GM23338 (cell line): ENCODE measurements at regions not wholly inside any gene's neighbourhood (a gene's known extent, or its start where the extent isn't known, plus 50 kb on each side); places are given as distances from the start of the nearest gene placed in this dataset.

Experiments
- ATAC-seq: fragments of 200-7000 bp; cut with Tn5 transposase; 3 replicates; pipeline ENCODE4 v1.9.1; 2020
- DNase-seq: peaks from one replicate; pipeline ENCODE4 v3.0.0-alpha.2; 2015; ENCODE audit warnings: low spot score
- H2AFZ ChIP-seq: fragments of 200-600 bp; sonication (generic); 2 replicates; pipeline ENCODE4 v1.8.0; 2016; ENCODE audit warnings: antibody characterized with exemption, mild to moderate bottlenecking, moderate library complexity
- H3F3A ChIP-seq: fragments of 200-600 bp; sonication (generic); replicated peaks from 2 replicates; pipeline ENCODE4 v1.8.0; 2017; ENCODE audit warnings: antibody characterized with exemption, mixed run types, low read depth
- H3K27ac ChIP-seq: fragments of 200-600 bp; sonication (generic); 2 replicates; pipeline ENCODE4 v1.6.1; 2016; ENCODE audit warnings: low read depth
- H3K27me3 ChIP-seq: fragments of 200-600 bp; sonication (generic); 2 replicates; pipeline ENCODE4 v1.8.0; 2016; ENCODE audit warnings: mild to moderate bottlenecking, mixed run types, moderate library complexity; ENCODE audit not compliant: insufficient read depth
- H3K36me3 ChIP-seq: fragments of 200-600 bp; sonication (generic); 2 replicates; pipeline ENCODE4 v1.8.0; 2016; ENCODE audit warnings: mild to moderate bottlenecking; ENCODE audit not compliant: insufficient read depth
- H3K4me1 ChIP-seq: fragments of 200-600 bp; sonication (generic); 2 replicates; pipeline ENCODE4 v1.8.0; 2016; ENCODE audit warnings: mild to moderate bottlenecking, moderate library complexity; ENCODE audit not compliant: insufficient read depth
- H3K4me2 ChIP-seq: fragments of 200-600 bp; sonication (generic); 2 replicates; pipeline ENCODE4 v1.7.1; 2017; ENCODE audit warnings: mixed run types
- H3K4me3 ChIP-seq: fragments of 200-600 bp; sonication (generic); 2 replicates; pipeline ENCODE4 v1.6.1; 2016; ENCODE audit warnings: mixed run types
- H3K79me2 ChIP-seq: fragments of 200-600 bp; sonication (generic); replicated peaks from 2 replicates; pipeline ENCODE4 v1.8.0; 2017; ENCODE audit warnings: mild to moderate bottlenecking; ENCODE audit not compliant: insufficient read depth
- H3K9me2 ChIP-seq: fragments of 200-600 bp; sonication (generic); 2 replicates; pipeline ENCODE4 v1.8.0; 2017; ENCODE audit not compliant: insufficient read depth
- H4K20me1 ChIP-seq: fragments of 200-600 bp; sonication (generic); replicated peaks from 2 replicates; pipeline ENCODE4 v1.8.0; 2017; ENCODE audit warnings: mild to moderate bottlenecking; ENCODE audit not compliant: insufficient read depth
- H3K27ac Mint-ChIP-seq: 2 replicates; pipeline ENCODE4 v1.8.0; 2020; ENCODE audit warnings: inconsistent platforms, mild to moderate bottlenecking, moderate library complexity, mixed read lengths
- H3K27me3 Mint-ChIP-seq: 3 replicates; pipeline ENCODE4 v1.8.0; 2022; ENCODE audit warnings: low read depth, mild to moderate bottlenecking, moderate library complexity, mixed read lengths, inconsistent platforms; ENCODE audit not compliant: insufficient read depth, poor library complexity
- H3K36me3 Mint-ChIP-seq: 3 replicates; pipeline ENCODE4 v1.8.0; 2021; ENCODE audit warnings: low read depth, mild to moderate bottlenecking, inconsistent platforms, moderate library complexity, mixed read lengths
- H3K4me1 Mint-ChIP-seq: 3 replicates; pipeline ENCODE4 v1.8.0; 2020; ENCODE audit warnings: mild to moderate bottlenecking, inconsistent platforms, mixed read lengths
- H3K4me3 Mint-ChIP-seq: 3 replicates; pipeline ENCODE4 v1.8.0; 2021; ENCODE audit warnings: moderate library complexity, mild to moderate bottlenecking, inconsistent platforms, mixed read lengths
- H3K9me3 Mint-ChIP-seq: 3 replicates; pipeline ENCODE4 v1.8.0; 2020; ENCODE audit warnings: moderate library complexity, mild to moderate bottlenecking, inconsistent platforms, mixed read lengths
- CREB1 ChIP-seq: fragments of 250-450 bp; sonication (Bioruptor Pico); IDR thresholded peaks from 2 replicates; pipeline ENCODE4 v1.5.0; 2020; ENCODE audit warnings: low read depth, mild to moderate bottlenecking, moderate library complexity
- EZH2 ChIP-seq: fragments of 200-600 bp; sonication (generic); IDR thresholded peaks from one replicate; pipeline ENCODE4 v1.8.0; 2017; ENCODE audit warnings: antibody characterized with exemption, mild to moderate bottlenecking, low read depth; ENCODE audit not compliant: unreplicated experiment
- EZH2phosphoT487 ChIP-seq: fragments of 200-600 bp; sonication (generic); IDR thresholded peaks from one replicate; pipeline ENCODE4 v1.8.1; 2018; ENCODE audit warnings: antibody characterized with exemption; ENCODE audit not compliant: unreplicated experiment
- JUNB ChIP-seq: IDR thresholded peaks from one replicate; pipeline ENCODE4 v1.6.1; 2016; ENCODE audit warnings: antibody characterized with exemption; ENCODE audit not compliant: unreplicated experiment
- NANOG ChIP-seq: IDR thresholded peaks from 2 replicates; pipeline ENCODE4 v1.6.1; 2016; ENCODE audit warnings: antibody characterized with exemption, borderline replicate concordance
- POLR2AphosphoS5 ChIP-seq: IDR thresholded peaks from 2 replicates; pipeline ENCODE4 v1.6.1; 2016; ENCODE audit warnings: antibody characterized with exemption, low read depth
- STAT1 ChIP-seq: IDR thresholded peaks from one replicate; pipeline ENCODE4 v1.6.1; 2016; ENCODE audit warnings: antibody characterized with exemption; ENCODE audit not compliant: unreplicated experiment
- TF ChIP-seq, protein P1 (sequence below): IDR thresholded peaks from 2 replicates; pipeline ENCODE4 v1.6.1; 2016; ENCODE audit warnings: antibody characterized with exemption
- TF ChIP-seq, protein P2 (sequence below): IDR thresholded peaks from one replicate; pipeline ENCODE4 v1.6.1; 2018; ENCODE audit warnings: antibody characterized with exemption; ENCODE audit not compliant: unreplicated experiment
- TF ChIP-seq, protein P3 (sequence below), 2 experiments: fragments of 200-600 bp in 1 of 2; sonication (generic) in 1 of 2; conservative IDR thresholded peaks; 2 replicates each; pipeline versions ENCODE4 v1.5.1 to v1.6.1; 2016 to 2017; ENCODE audit warnings: antibody characterized with exemption in 2 of 2, low read depth in 2 of 2, mild to moderate bottlenecking in 2 of 2, moderate library complexity in 1 of 2

DNA sequence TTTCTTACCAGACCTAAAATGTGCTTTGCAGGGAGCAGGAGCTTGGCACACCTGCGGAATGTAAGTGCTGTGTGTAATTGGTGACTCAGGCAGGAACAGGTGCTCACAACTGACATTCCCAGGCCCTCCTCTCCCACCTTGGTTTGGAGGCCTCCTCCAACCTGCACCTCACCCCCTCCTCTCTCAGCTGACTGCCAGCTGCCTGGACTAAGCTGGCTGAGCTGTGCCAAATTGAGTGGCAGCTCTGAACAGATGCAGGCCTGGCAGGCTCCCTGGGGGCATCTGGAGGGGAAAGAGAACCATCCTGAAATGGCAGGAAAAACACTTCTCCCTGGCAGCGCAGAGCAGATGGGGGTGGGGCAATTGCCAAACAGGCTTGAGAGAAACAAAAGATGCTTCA lies 91.7 kb upstream of the PGBD5 start:
- Mint-ChIP-seq H3K9me3 (peaks cover 14% of the 10 kb centered on the region; the same call in 2 of the 3 replicates), H3K4me3 (no peak overlapping the region; the same call in 2 of the 3 replicates), H3K4me1 (peaks cover 52% of the 10 kb centered on the region), H3K36me3 (no peaks in the 10 kb centered on the region; the same call in 2 of the 3 replicates), H3K27me3 (peaks cover 4% of the 10 kb centered on the region), H3K27ac (no peak overlapping the region)
- no peaks in the 10 kb centered on the region for H3K36me3 ChIP-seq
- H2AFZ ChIP-seq: peak overlapping the region; percentile 24; the same call in 1 of the 2 replicates
- H3K4me1 ChIP-seq: peaks cover 20% of the 10 kb centered on the region
- peak; percentile 32 for DNase-seq
- H3K4me3 ChIP-seq: no peak overlapping the region
- H3K4me2 ChIP-seq: peak overlapping the region; percentile 41
- H3K9me2 ChIP-seq: no peaks in the 10 kb centered on the region
- no peak for TF ChIP-seq STAT1
- no peak for TF ChIP-seq JUNB
- TF ChIP-seq, protein P1, sequence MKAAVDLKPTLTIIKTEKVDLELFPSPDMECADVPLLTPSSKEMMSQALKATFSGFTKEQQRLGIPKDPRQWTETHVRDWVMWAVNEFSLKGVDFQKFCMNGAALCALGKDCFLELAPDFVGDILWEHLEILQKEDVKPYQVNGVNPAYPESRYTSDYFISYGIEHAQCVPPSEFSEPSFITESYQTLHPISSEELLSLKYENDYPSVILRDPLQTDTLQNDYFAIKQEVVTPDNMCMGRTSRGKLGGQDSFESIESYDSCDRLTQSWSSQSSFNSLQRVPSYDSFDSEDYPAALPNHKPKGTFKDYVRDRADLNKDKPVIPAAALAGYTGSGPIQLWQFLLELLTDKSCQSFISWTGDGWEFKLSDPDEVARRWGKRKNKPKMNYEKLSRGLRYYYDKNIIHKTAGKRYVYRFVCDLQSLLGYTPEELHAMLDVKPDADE: no peak
- no peak for TF ChIP-seq CREB1
- no peak for TF ChIP-seq NANOG
- TF ChIP-seq EZH2: no peak
- TF ChIP-seq, protein P2, sequence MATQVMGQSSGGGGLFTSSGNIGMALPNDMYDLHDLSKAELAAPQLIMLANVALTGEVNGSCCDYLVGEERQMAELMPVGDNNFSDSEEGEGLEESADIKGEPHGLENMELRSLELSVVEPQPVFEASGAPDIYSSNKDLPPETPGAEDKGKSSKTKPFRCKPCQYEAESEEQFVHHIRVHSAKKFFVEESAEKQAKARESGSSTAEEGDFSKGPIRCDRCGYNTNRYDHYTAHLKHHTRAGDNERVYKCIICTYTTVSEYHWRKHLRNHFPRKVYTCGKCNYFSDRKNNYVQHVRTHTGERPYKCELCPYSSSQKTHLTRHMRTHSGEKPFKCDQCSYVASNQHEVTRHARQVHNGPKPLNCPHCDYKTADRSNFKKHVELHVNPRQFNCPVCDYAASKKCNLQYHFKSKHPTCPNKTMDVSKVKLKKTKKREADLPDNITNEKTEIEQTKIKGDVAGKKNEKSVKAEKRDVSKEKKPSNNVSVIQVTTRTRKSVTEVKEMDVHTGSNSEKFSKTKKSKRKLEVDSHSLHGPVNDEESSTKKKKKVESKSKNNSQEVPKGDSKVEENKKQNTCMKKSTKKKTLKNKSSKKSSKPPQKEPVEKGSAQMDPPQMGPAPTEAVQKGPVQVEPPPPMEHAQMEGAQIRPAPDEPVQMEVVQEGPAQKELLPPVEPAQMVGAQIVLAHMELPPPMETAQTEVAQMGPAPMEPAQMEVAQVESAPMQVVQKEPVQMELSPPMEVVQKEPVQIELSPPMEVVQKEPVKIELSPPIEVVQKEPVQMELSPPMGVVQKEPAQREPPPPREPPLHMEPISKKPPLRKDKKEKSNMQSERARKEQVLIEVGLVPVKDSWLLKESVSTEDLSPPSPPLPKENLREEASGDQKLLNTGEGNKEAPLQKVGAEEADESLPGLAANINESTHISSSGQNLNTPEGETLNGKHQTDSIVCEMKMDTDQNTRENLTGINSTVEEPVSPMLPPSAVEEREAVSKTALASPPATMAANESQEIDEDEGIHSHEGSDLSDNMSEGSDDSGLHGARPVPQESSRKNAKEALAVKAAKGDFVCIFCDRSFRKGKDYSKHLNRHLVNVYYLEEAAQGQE: no peak
- TF ChIP-seq EZH2phosphoT487: no peak
- TF ChIP-seq POLR2AphosphoS5: no peak
- TF ChIP-seq, protein P3, sequence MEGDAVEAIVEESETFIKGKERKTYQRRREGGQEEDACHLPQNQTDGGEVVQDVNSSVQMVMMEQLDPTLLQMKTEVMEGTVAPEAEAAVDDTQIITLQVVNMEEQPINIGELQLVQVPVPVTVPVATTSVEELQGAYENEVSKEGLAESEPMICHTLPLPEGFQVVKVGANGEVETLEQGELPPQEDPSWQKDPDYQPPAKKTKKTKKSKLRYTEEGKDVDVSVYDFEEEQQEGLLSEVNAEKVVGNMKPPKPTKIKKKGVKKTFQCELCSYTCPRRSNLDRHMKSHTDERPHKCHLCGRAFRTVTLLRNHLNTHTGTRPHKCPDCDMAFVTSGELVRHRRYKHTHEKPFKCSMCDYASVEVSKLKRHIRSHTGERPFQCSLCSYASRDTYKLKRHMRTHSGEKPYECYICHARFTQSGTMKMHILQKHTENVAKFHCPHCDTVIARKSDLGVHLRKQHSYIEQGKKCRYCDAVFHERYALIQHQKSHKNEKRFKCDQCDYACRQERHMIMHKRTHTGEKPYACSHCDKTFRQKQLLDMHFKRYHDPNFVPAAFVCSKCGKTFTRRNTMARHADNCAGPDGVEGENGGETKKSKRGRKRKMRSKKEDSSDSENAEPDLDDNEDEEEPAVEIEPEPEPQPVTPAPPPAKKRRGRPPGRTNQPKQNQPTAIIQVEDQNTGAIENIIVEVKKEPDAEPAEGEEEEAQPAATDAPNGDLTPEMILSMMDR (conservative IDR thresholded peaks at IDR 0.05; ENCODE audit: low read depth in 2 of 2): no peak
- peak; percentile 22 for ATAC-seq
- peak overlapping the region; percentile 46; the same call in 1 of the 2 replicates for H3K27ac ChIP-seq
- no peaks in the 10 kb centered on the region for H3K27me3 ChIP-seq
- H3F3A ChIP-seq: no peaks in the 10 kb centered on the region
- H3K79me2 ChIP-seq: no peaks in the 10 kb centered on the region
- no peaks in the 10 kb centered on the region for H4K20me1 ChIP-seq
